ENCODE measurements at regions not wholly inside any gene's neighbourhood (a gene's known extent, or its start where the extent isn't known, plus 50 kb on each side); places are given as distances from the start of the nearest gene placed in this dataset.

DNA sequence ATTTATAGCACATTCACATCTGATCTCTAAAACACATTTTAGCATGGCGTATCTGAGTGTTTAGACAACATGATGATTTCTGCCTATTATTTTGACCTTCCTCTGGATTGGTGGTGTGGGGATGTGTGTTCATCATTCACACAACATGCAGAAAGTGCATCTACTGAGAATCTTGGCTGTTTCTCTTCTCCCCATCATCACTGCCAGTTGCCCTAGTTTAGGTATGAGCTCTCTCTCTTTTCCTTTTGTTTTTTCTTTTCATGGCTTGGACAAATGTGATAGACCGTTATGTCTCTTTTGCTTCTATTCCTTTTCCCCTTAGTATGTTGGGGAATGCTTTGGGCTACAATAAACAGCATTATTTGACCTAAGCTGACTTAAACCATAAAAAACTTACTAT is 239.2 kb upstream of the FZD8 start:
- no peaks in the 10 kb centered on the region for H3K4me1 ChIP-seq (ENCODE audit: control insufficient read depth in 1 of 2, insufficient read depth in 2 of 2, low read length in 2 of 2)
- no TSS peak for BruUV-seq (replicated peaks)
- CTCF ChIA-PET = no interaction called here

More for the DNA sequence above, 239.2 kb upstream of the FZD8 start:
- Histone ChIP-seq H3K9me2 (ENCODE audit: insufficient read depth) (no peaks in the 10 kb centered on the region), H3K9me3 (ENCODE audit: control insufficient read depth in 1 of 2, insufficient read depth in 1 of 2, low read depth in 1 of 2, low read length in 2 of 2) (no peaks in the 10 kb centered on the region; a peak in 1 of 4 replicates), H3K4me3 (replicated peaks in 1 of 2; ENCODE audit: low read depth in 1 of 2, low read length in 2 of 2) (no peak overlapping the region), H2AFZ (ENCODE audit: low read depth, low read length, poor library complexity, severe bottlenecking) (no peak overlapping the region), H3K27me3 (ENCODE audit: insufficient read depth, low read length) (no peaks in the 10 kb centered on the region), H3K4me2 (ENCODE audit: low read length) (no peak overlapping the region), H3K27ac (ENCODE audit: low read depth, low read length) (no peak overlapping the region), H3K79me2 (ENCODE audit: insufficient read depth, low read length) (no peaks in the 10 kb centered on the region), H3K36me3 (ENCODE audit: control insufficient read depth in 1 of 2, insufficient read depth in 2 of 2, low read length in 2 of 2) (no peaks in the 10 kb centered on the region), H3K9ac (ENCODE audit: low read length) (no peak overlapping the region), H4K20me1 (ENCODE audit: insufficient read depth) (no peaks in the 10 kb centered on the region)
- DNase-seq (ENCODE audit: low read depth, low spot score) (no peak), ATAC-seq (no peak)
- intact Hi-C loops (cut with micrococcal nuclease) = no loop called here
- RAD21 ChIA-PET (ENCODE audit: low non-redundant PET in 1 of 2, low total read pairs in 2 of 2, uncharacterized antibody in 2 of 2, unreplicated experiment in 2 of 2) = no interaction called here
- no peak for TF ChIP-seq SP1 (IDR thresholded peaks at IDR 0.05; ENCODE audit: low read depth)
- TF ChIP-seq, protein P1, sequence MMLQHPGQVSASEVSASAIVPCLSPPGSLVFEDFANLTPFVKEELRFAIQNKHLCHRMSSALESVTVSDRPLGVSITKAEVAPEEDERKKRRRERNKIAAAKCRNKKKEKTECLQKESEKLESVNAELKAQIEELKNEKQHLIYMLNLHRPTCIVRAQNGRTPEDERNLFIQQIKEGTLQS (IDR thresholded peaks at IDR 0.05) = no peak
- TF ChIP-seq POLR2A (IDR thresholded peaks at IDR 0.05; ENCODE audit: borderline replicate concordance, extremely low read depth, insufficient read depth, insufficient read length) = no peak
- TF ChIP-seq ELF1 (IDR thresholded peaks at IDR 0.05; ENCODE audit: borderline replicate concordance, low read depth) = no peak
- TF ChIP-seq POLR2AphosphoS5 (IDR thresholded peaks at IDR 0.05; ENCODE audit: low read depth, low read length) = no peak
- TF ChIP-seq TCF7L2 (IDR thresholded peaks at IDR 0.05; ENCODE audit: borderline replicate concordance, extremely low read depth, insufficient read depth, insufficient read length) = no peak
- TF ChIP-seq ZFX (IDR thresholded peaks at IDR 0.05) = no peak
- no peak for TF ChIP-seq FOSL1 (IDR thresholded peaks at IDR 0.05; ENCODE audit: low read depth)
- no peak for TF ChIP-seq JUND (IDR thresholded peaks at IDR 0.05)
- TF ChIP-seq ZNF274 (IDR thresholded peaks at IDR 0.05; ENCODE audit: low read depth, low read length) = no peak
- no peak for TF ChIP-seq SRF (IDR thresholded peaks at IDR 0.05; ENCODE audit: low read depth)
- TF ChIP-seq RAD21 (IDR thresholded peaks at IDR 0.05; ENCODE audit: low read depth) = no peak
- TF ChIP-seq EZH2 (IDR thresholded peaks at IDR 0.05) = no peak
- no peak for TF ChIP-seq YY1 (IDR thresholded peaks at IDR 0.05; ENCODE audit: extremely low read depth, insufficient replicate concordance, low read depth, low read length)
- TF ChIP-seq, protein P2, sequence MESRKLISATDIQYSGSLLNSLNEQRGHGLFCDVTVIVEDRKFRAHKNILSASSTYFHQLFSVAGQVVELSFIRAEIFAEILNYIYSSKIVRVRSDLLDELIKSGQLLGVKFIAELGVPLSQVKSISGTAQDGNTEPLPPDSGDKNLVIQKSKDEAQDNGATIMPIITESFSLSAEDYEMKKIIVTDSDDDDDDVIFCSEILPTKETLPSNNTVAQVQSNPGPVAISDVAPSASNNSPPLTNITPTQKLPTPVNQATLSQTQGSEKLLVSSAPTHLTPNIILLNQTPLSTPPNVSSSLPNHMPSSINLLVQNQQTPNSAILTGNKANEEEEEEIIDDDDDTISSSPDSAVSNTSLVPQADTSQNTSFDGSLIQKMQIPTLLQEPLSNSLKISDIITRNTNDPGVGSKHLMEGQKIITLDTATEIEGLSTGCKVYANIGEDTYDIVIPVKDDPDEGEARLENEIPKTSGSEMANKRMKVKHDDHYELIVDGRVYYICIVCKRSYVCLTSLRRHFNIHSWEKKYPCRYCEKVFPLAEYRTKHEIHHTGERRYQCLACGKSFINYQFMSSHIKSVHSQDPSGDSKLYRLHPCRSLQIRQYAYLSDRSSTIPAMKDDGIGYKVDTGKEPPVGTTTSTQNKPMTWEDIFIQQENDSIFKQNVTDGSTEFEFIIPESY (IDR thresholded peaks at IDR 0.05; ENCODE audit: extremely low read depth, insufficient replicate concordance, low read length) = no peak
- no peak for TF ChIP-seq CBX3 (IDR thresholded peaks at IDR 0.05; ENCODE audit: low read depth)
- TF ChIP-seq EZH2phosphoT487 (IDR thresholded peaks at IDR 0.05; ENCODE audit: borderline replicate concordance) = no peak
- TF ChIP-seq, protein P3, sequence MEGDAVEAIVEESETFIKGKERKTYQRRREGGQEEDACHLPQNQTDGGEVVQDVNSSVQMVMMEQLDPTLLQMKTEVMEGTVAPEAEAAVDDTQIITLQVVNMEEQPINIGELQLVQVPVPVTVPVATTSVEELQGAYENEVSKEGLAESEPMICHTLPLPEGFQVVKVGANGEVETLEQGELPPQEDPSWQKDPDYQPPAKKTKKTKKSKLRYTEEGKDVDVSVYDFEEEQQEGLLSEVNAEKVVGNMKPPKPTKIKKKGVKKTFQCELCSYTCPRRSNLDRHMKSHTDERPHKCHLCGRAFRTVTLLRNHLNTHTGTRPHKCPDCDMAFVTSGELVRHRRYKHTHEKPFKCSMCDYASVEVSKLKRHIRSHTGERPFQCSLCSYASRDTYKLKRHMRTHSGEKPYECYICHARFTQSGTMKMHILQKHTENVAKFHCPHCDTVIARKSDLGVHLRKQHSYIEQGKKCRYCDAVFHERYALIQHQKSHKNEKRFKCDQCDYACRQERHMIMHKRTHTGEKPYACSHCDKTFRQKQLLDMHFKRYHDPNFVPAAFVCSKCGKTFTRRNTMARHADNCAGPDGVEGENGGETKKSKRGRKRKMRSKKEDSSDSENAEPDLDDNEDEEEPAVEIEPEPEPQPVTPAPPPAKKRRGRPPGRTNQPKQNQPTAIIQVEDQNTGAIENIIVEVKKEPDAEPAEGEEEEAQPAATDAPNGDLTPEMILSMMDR (IDR thresholded peaks at IDR 0.05 in 2 of 3, conservative IDR thresholded peaks at IDR 0.05 in 1 of 3; ENCODE audit: borderline replicate concordance in 1 of 3, insufficient read depth in 1 of 3, low read depth in 2 of 3, low read length in 2 of 3) = no peak
- TF ChIP-seq, protein P4, sequence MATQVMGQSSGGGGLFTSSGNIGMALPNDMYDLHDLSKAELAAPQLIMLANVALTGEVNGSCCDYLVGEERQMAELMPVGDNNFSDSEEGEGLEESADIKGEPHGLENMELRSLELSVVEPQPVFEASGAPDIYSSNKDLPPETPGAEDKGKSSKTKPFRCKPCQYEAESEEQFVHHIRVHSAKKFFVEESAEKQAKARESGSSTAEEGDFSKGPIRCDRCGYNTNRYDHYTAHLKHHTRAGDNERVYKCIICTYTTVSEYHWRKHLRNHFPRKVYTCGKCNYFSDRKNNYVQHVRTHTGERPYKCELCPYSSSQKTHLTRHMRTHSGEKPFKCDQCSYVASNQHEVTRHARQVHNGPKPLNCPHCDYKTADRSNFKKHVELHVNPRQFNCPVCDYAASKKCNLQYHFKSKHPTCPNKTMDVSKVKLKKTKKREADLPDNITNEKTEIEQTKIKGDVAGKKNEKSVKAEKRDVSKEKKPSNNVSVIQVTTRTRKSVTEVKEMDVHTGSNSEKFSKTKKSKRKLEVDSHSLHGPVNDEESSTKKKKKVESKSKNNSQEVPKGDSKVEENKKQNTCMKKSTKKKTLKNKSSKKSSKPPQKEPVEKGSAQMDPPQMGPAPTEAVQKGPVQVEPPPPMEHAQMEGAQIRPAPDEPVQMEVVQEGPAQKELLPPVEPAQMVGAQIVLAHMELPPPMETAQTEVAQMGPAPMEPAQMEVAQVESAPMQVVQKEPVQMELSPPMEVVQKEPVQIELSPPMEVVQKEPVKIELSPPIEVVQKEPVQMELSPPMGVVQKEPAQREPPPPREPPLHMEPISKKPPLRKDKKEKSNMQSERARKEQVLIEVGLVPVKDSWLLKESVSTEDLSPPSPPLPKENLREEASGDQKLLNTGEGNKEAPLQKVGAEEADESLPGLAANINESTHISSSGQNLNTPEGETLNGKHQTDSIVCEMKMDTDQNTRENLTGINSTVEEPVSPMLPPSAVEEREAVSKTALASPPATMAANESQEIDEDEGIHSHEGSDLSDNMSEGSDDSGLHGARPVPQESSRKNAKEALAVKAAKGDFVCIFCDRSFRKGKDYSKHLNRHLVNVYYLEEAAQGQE (IDR thresholded peaks at IDR 0.05; ENCODE audit: low read depth) = no peak
- no peak for TF ChIP-seq SIN3A (IDR thresholded peaks at IDR 0.05; ENCODE audit: low read depth)
- POLR2A ChIA-PET = no interaction called here
